ENCODE measurements at regions not wholly inside any gene's neighbourhood (a gene's known extent, or its start where the extent isn't known, plus 50 kb on each side); places are given as distances from the start of the nearest gene placed in this dataset.
A peak's percentile ranks its signal among the peaks of the same experiment; 100 is the strongest.

DNA sequence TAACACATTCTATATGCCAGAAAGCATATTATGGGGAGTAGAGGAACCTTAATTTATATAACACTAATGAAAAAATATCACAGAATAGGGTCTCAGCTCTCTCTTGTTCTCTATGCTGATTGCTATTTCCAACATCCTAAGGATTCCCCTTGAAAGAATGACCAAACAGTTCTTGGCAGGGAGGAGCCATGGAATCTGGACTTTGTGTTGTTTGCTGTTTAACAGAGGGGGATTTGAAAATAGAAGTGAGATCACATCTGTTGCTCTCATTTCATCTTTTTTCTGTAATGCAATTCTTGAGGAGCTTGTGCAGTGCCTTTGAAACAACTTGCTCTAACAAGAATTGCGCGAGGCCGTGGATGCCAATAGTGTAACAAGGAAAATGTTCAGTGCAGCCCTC is 755.3 kb downstream of the TLE1 start:
- no peak overlapping the region for H3K4me3 Mint-ChIP-seq
- no peaks in the 10 kb centered on the region for H3K27me3 Mint-ChIP-seq
- peaks cover 7% of the 10 kb centered on the region for H3K4me1 Mint-ChIP-seq
- no peak overlapping the region for H3K27ac Mint-ChIP-seq
- H3K9me3 Mint-ChIP-seq: no peaks in the 10 kb centered on the region
- ATAC-seq: no peak
- H3K36me3 Mint-ChIP-seq: no peaks in the 10 kb centered on the region

DNA sequence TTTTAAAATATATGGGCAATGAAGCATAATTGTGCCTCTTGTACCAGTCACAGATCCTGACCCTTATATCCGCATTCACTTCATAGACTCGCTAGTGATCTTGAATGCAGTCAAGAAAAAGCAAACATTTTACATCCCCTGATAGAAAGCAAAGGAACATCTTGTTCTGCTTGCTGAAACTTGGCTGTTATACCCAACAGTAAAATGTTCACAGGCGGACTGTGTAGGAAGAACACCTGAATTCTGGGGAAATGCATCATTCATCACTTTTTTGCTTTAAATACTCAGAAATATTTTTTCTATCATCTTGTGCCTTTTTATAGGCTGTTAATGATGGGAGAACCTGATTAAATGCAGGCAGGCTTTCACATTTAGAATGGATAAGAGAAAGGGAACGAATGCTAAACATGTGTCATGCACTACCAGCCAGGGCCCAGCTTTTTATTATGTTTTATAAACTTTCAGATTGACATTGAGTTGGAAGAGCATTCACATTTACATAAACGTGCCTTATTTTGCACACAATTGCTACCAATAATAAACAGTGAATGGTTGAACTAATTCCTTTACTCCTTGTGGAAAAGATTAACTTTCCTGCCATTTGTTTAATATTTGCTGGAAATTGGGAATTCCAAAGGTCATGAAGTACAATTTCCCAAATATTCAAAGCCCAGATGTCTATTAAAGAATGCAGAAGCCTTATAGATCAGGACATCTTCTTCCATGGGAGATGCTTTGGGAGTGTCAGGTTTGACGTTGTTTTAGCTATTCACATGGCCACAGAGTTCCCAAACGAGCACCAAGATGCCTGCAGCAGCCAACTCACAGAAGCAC is 756.2 kb downstream of the TLE1 start:
- ATAC-seq: no peak
- Mint-ChIP-seq H3K4me3 (no peak overlapping the region), H3K4me1 (peaks cover 7% of the 10 kb centered on the region), H3K27me3 (no peaks in the 10 kb centered on the region), H3K27ac (no peak overlapping the region), H3K9me3 (no peaks in the 10 kb centered on the region), H3K36me3 (no peaks in the 10 kb centered on the region)

DNA sequence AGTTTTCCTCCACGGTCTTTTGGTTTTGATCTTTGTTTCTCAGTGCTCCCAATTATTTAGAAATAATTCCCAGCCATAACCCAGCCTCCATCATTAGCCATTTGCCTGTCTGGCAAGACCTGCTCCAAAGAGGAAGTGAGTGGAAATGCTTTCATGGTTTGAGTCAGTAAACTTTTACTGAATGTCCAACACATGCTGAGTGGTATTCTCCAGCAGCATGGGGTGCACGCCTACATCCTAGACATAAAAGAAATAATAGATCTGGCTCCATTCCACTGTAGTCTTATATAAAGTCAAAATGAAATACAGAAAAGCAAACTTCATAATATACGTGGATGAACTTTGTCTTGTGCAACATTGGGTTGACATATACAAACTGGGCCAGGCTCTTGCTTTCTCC is 757.2 kb downstream of the TLE1 start:
- Mint-ChIP-seq H3K27me3 (no peaks in the 10 kb centered on the region), H3K9me3 (no peaks in the 10 kb centered on the region), H3K36me3 (peaks cover 3% of the 10 kb centered on the region), H3K4me3 (no peak overlapping the region), H3K4me1 (peaks cover 7% of the 10 kb centered on the region), H3K27ac (no peak overlapping the region)
- ATAC-seq: peak; percentile 67

DNA sequence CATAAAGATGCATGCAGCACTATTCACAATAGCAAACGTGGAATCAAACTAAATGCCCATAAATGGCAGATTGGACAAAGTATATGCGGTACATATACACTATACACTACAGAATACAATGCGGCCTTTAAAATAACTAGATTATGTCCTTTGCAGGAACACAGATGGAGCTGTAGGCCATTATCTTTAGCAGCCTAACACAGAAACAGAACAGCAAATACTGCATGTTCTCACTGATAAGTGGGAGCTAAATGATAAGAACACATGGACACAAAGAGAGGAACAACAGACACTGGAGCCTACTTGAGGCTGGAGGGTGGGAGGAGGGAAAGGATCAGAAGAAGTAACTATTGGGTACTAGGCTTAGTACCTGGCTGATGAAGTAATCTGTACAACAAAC is 758.2 kb downstream of the TLE1 start:
- H3K4me3 Mint-ChIP-seq: no peak overlapping the region
- ATAC-seq: no peak
- peaks cover 7% of the 10 kb centered on the region for H3K36me3 Mint-ChIP-seq
- H3K27me3 Mint-ChIP-seq: no peaks in the 10 kb centered on the region
- H3K27ac Mint-ChIP-seq: no peak overlapping the region
- no peaks in the 10 kb centered on the region for H3K9me3 Mint-ChIP-seq
- peaks cover 7% of the 10 kb centered on the region for H3K4me1 Mint-ChIP-seq

DNA sequence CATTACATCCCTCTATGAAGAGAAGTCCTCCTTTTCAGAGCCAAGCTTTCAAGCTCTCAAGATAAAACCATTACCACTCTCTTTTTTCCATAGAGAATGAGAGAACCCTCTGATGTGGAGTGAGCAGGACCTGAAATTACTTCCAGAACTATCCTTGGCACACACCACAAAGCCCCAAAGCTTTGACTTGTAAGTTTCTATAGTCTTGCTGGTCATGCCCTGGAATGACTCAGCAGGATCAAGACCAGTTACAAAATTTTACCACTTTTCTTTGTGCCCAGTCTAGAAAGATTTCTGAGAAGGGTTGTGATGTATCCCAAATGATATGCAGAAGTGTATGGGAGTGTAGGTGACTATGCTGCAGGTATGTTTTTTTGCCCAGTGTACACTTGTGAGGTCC is 760.6 kb downstream of the TLE1 start:
- no peak for ATAC-seq
- H3K36me3 Mint-ChIP-seq: peaks cover 7% of the 10 kb centered on the region
- no peaks in the 10 kb centered on the region for H3K9me3 Mint-ChIP-seq
- H3K27ac Mint-ChIP-seq: no peak overlapping the region
- peaks cover 7% of the 10 kb centered on the region for H3K4me1 Mint-ChIP-seq
- H3K4me3 Mint-ChIP-seq: no peak overlapping the region
- H3K27me3 Mint-ChIP-seq: no peaks in the 10 kb centered on the region

DNA sequence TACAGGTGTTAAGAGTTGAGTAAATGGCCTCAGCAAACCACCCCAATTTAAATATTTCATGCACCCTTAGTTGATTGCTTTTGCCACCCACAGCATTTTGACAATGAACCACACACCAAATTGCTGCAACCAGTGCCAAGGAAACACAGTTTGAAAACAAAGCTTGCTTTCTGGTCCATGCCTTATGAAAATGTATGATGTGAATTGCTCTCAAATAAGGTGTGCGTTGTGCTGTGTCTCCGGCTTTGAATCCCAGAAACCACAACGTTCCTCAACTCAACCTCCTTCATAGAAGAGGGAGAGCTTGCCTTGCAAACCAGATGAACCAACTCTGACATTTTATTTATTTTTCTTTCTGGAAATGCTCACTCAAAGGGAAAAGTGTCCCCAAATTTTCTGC is 762.7 kb downstream of the TLE1 start:
- no peak overlapping the region for H3K4me3 Mint-ChIP-seq
- peaks cover 9% of the 10 kb centered on the region for H3K9me3 Mint-ChIP-seq
- no peaks in the 10 kb centered on the region for H3K27me3 Mint-ChIP-seq
- H3K4me1 Mint-ChIP-seq: no peaks in the 10 kb centered on the region
- no peak for ATAC-seq
- H3K36me3 Mint-ChIP-seq: peaks cover 14% of the 10 kb centered on the region
- H3K27ac Mint-ChIP-seq: no peak overlapping the region

DNA sequence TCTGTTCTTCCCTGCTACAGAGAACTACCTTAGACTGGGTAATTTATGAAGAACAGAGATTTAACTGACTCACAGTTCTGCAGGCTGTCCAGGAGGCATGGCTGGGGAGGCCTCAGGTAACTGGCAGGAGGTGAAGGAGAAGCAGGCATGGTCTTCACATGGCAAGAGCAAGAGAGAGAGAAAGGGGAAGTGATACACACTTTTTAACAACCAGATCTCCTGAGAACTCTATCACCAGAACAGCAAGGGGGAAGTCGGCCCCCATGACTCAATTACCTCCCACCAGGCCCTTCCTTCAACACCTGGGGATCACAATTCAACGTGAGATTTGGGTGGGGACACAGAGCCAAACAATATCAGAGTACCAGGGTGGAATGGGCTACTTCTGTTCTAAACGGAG is 766.8 kb downstream of the TLE1 start:
- Mint-ChIP-seq H3K27ac (no peak overlapping the region), H3K9me3 (peaks cover 9% of the 10 kb centered on the region), H3K4me3 (no peak overlapping the region), H3K4me1 (no peaks in the 10 kb centered on the region), H3K27me3 (no peaks in the 10 kb centered on the region), H3K36me3 (peaks cover 14% of the 10 kb centered on the region)
- ATAC-seq: peak; percentile 39

DNA sequence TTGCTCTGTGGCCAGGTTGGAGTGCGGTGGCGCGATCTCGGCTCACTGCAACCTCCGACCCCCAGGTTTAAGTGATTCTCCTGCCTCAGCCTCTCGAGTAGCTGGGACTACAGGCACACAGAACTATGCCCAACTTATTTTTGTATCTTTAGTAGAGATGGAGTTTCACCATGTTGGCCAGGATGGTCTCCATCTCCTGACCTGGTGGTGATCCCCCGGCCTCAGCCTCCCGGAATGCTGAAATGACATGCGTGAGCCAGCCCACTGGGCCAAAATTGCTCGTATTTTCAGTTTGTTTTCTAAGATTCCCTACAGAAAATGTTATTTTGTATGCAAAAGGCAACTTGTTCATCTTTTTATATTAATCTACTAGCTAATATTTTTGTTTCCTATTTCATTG is 782.6 kb downstream of the TLE1 start:
- no peak overlapping the region for H3K27ac Mint-ChIP-seq
- no peak for ATAC-seq
- no peaks in the 10 kb centered on the region for H3K27me3 Mint-ChIP-seq
- H3K36me3 Mint-ChIP-seq: no peaks in the 10 kb centered on the region
- H3K9me3 Mint-ChIP-seq: no peaks in the 10 kb centered on the region
- H3K4me1 Mint-ChIP-seq: no peaks in the 10 kb centered on the region
- H3K4me3 Mint-ChIP-seq: no peak overlapping the region

DNA sequence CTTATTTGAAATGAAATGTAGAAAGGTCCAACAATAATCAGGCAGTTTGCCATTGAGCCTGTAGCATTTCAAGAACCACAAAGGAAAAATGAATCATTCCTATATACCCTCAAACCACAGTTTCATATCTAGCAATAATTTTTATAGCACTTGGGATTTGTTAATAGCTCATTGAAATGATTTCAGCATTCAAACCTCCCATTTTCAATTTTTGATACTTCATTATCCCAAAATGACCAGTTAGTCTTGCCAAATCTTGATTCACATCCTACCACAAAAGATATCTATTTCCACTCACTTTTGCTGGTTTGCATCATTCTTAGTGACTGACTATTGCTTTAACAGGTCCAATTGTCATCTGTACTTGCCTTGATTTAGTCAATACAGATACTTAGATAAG is 790.1 kb downstream of the TLE1 start:
- H3K4me3 Mint-ChIP-seq: no peak overlapping the region
- no peaks in the 10 kb centered on the region for H3K4me1 Mint-ChIP-seq
- peaks cover 4% of the 10 kb centered on the region for H3K9me3 Mint-ChIP-seq
- H3K27ac Mint-ChIP-seq: no peak overlapping the region
- H3K27me3 Mint-ChIP-seq: no peaks in the 10 kb centered on the region
- no peak for ATAC-seq
- H3K36me3 Mint-ChIP-seq: no peaks in the 10 kb centered on the region

DNA sequence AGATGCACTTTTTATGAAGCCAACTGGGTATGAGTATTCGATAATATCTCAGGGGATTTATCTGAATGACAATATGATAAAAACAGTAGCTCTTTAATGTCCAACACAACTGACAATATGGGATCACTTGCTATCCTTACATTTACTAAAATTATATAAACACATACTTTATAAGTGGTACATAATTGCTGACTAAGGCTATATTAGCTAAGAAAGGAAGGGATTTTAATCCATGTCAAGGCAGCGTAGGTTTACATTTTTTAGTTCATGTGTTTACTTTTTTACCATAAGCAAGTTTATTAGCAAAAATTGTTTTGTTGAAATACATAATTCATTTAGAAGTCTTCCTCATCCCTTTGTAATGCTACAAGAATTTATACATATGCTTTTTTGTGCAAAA is 796.2 kb downstream of the TLE1 start:
- Mint-ChIP-seq H3K4me1 (no peaks in the 10 kb centered on the region), H3K27ac (no peak overlapping the region), H3K4me3 (no peak overlapping the region), H3K36me3 (no peaks in the 10 kb centered on the region), H3K9me3 (peaks cover 4% of the 10 kb centered on the region), H3K27me3 (no peaks in the 10 kb centered on the region)
- no peak for ATAC-seq

DNA sequence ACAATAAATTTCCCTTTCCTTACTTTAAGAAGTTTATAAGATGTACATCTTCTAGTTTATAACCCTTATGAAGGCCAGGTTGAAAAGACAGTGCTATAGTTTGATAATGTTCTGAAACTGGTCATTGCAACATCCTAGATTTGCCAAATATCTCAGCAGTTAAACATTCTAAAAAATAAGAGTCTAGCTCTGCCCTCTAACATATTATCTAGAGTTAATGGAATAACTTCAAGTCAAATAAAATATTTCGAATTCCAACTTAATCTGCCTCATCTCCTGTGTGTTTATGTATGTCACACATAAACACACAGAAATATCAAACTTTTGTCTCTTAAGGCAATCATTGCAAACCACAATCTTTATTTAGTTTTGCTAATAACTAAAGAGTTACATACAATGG is 796.6 kb downstream of the TLE1 start:
- Mint-ChIP-seq H3K4me1 (no peaks in the 10 kb centered on the region), H3K27ac (no peak overlapping the region), H3K4me3 (no peak overlapping the region), H3K36me3 (no peaks in the 10 kb centered on the region), H3K9me3 (peaks cover 4% of the 10 kb centered on the region), H3K27me3 (no peaks in the 10 kb centered on the region)
- no peak for ATAC-seq

DNA sequence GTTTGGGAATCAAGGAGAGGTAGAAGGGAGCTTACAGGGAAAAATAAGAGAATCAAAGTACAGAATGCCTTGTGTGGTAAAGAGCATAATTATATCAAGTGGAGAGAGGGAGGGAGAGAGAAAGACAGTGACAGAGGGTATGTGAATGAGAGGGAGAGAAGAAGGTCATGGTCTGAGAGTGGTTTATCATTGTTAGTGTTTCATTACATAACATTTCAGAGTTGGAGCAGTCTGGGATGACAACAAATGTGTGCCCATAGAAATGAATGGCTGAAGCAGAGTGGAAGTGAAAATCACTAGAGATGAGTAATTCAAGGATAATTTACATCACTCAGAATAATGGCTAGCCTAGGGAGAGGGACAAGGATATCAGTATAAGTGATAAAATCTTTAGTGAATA is 799.2 kb downstream of the TLE1 start:
- Mint-ChIP-seq H3K9me3 (peaks cover 3% of the 10 kb centered on the region), H3K36me3 (no peaks in the 10 kb centered on the region), H3K27me3 (no peaks in the 10 kb centered on the region), H3K4me1 (no peaks in the 10 kb centered on the region), H3K27ac (no peak overlapping the region), H3K4me3 (no peak overlapping the region)
- ATAC-seq: no peak

DNA sequence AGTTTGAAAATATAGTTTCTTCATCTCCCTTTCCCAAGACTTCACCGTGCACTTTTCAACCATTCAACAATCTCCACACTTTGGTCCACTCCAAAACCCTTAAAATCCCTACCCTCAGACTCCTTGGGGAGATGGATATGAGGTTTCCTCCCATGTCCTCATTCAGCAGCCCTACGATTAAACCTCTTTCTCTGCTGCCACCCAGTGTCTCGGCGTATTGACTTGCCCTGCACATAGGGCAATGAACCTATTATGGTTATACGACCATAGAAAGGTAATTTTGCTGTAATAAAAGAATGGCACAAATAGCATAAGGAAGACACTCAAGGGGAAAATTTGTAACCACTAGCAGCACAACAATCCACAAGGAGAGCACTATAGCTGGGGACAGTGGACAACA is 803.5 kb downstream of the TLE1 start:
- ATAC-seq: no peak
- H3K27me3 Mint-ChIP-seq: no peaks in the 10 kb centered on the region
- H3K9me3 Mint-ChIP-seq: no peaks in the 10 kb centered on the region
- no peak overlapping the region for H3K4me3 Mint-ChIP-seq
- H3K36me3 Mint-ChIP-seq: no peaks in the 10 kb centered on the region
- H3K27ac Mint-ChIP-seq: no peak overlapping the region
- no peaks in the 10 kb centered on the region for H3K4me1 Mint-ChIP-seq

DNA sequence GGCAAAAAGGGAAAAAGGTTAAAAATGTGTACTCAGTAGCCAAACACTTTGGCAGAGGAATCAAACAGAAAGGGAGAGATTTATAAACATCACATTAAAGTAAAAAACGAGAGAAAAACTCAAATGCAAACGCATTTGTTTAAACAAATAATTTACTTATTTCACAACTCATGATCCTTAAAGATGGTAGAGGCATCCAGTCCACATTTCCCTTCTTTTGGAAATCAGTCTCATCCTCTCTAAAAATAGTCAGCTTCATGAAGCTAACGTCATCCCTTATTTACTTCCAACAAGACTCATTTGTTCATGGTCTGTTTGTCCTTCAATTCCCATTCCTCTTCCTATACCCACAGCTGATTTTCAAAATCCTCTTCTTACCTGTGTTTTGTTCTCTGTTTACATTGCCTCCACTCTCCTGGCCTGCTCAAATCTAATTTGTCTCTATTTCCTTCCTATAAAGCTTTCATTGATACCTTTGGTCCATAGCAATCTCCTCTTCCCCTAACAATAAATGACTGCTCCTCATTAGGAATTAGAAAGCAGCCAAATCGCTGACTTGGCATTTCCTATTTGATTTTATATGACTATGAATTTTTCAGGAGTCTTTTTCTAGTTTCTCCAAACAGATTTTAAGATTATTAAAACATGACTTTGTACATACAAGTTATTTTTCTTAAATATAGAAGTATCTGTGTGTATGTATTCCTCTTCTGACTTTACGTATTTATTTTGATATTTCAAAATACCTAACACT is 805.3 kb downstream of the TLE1 start:
- no peaks in the 10 kb centered on the region for H3K36me3 Mint-ChIP-seq
- H3K27me3 Mint-ChIP-seq: no peaks in the 10 kb centered on the region
- H3K9me3 Mint-ChIP-seq: no peaks in the 10 kb centered on the region
- H3K4me3 Mint-ChIP-seq: no peak overlapping the region
- H3K4me1 Mint-ChIP-seq: no peaks in the 10 kb centered on the region
- no peak for ATAC-seq
- H3K27ac Mint-ChIP-seq: no peak overlapping the region

DNA sequence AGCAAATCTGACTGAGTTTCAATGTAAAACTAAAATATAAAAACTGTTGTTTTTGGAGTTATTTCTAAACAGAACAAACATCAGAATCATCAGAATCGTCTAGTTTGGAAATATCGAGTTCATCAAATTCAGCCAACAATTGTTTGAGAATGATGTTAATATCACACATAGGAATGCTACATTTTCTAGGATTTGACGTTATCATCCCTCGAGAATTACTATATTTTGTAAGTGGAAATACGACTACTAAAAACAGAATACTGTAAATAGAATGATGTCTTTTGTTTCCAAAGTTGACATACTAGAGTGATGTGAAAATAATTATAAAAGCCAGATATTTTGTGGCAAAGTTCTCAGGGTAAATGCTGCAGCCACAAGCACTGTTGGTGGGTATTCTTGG is 805.9 kb downstream of the TLE1 start:
- Mint-ChIP-seq H3K4me1 (no peaks in the 10 kb centered on the region), H3K27ac (no peak overlapping the region), H3K27me3 (no peaks in the 10 kb centered on the region), H3K4me3 (no peak overlapping the region), H3K9me3 (no peaks in the 10 kb centered on the region), H3K36me3 (no peaks in the 10 kb centered on the region)
- no peak for ATAC-seq

DNA sequence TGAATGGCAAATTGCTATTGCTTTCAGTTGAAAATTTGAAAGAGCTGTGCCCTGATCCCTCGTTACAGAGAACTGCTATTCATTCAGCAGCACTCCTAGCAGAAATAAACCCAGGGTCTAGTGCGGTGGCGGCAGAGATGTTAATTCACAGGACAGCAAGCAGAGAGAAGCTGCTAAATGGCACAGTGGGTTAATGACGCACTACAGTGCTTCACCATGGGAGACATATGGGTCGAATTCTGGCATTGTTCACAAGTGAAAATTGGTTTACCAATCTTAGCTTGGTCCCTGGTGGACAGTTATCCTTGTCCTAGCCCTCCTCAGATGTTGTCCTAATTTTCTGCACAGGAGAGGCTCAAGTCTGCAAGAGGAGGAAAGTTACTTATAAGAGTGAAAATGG is 807.4 kb downstream of the TLE1 start:
- no peak for ATAC-seq
- no peak overlapping the region for H3K27ac Mint-ChIP-seq
- H3K4me1 Mint-ChIP-seq: no peaks in the 10 kb centered on the region
- no peaks in the 10 kb centered on the region for H3K9me3 Mint-ChIP-seq
- H3K36me3 Mint-ChIP-seq: no peaks in the 10 kb centered on the region
- H3K27me3 Mint-ChIP-seq: no peaks in the 10 kb centered on the region
- H3K4me3 Mint-ChIP-seq: no peak overlapping the region
